Caco-2 (cell line): ENCODE measurements at regions not wholly inside any gene's neighbourhood (a gene's known extent, or its start where the extent isn't known, plus 50 kb on each side); places are given as distances from the start of the nearest gene placed in this dataset.

Experiments
- BruUV-seq: library from RNA; stranded (reverse); fragments of 400-500 nt; replicated peaks from 2 replicates; lab custom pipeline; 2021; lab: Mats Ljungman, UMichigan
- CTCF ChIA-PET: fragments of 300-600 bp; sonication (Branson Sonifier 250); formaldehyde crosslinking; loops from one replicate; lab custom pipeline; 2022; ENCODE audit warnings: antibody characterized with exemption; lab: Charles Lee
- POLR2A ChIA-PET: fragments of 300-600 bp; sonication (Branson Sonifier 250); formaldehyde crosslinking; loops from one replicate; lab custom pipeline; 2022; ENCODE audit warnings: antibody characterized with exemption; lab: Charles Lee
- DNase-seq, 2 experiments: peaks; one replicate each; pipeline versions ENCODE4 v3.0.0 to v3.0.0-alpha.2; 2020 to 2022
- H3K27me3 ChIP-seq: replicated peaks from 2 replicates; pipeline ENCODE4 v1.6.0; 2011; ENCODE audit warnings: low read length; ENCODE audit not compliant: control insufficient read depth, insufficient read depth
- H3K36me3 ChIP-seq: 2 replicates; pipeline ENCODE4 v1.5.1; 2011; ENCODE audit warnings: low read length; ENCODE audit not compliant: control insufficient read depth, insufficient read depth
- H3K4me1 ChIP-seq: fragments of 250-450 bp; sonication (Bioruptor Pico); 2 replicates; pipeline ENCODE4 v1.5.1; 2020; ENCODE audit warnings: mild to moderate bottlenecking
- H3K4me3 ChIP-seq: 2 replicates; pipeline ENCODE4 v1.5.1; 2011; ENCODE audit warnings: low read depth, mild to moderate bottlenecking, control low read depth, low read length
- H3K9me3 ChIP-seq: fragments of 250-450 bp; sonication (Bioruptor Pico); 2 replicates; pipeline ENCODE4 v1.5.1; 2020; ENCODE audit warnings: mild to moderate bottlenecking, moderate library complexity
- H3K27ac Mint-ChIP-seq: one replicate; pipeline ENCODE4 v1.8.0; 2022; ENCODE audit warnings: mixed read lengths; ENCODE audit not compliant: unreplicated experiment
- H3K27me3 Mint-ChIP-seq: one replicate; pipeline ENCODE4 v1.8.0; 2022; ENCODE audit warnings: mixed read lengths; ENCODE audit not compliant: insufficient read depth, unreplicated experiment
- H3K36me3 Mint-ChIP-seq: one replicate; pipeline ENCODE4 v1.8.0; 2022; ENCODE audit warnings: mild to moderate bottlenecking, mixed read lengths; ENCODE audit not compliant: insufficient read depth, unreplicated experiment
- H3K4me1 Mint-ChIP-seq: one replicate; pipeline ENCODE4 v1.8.0; 2022; ENCODE audit warnings: low read depth, mixed read lengths; ENCODE audit not compliant: unreplicated experiment
- H3K4me3 Mint-ChIP-seq: one replicate; pipeline ENCODE4 v1.8.0; 2022; ENCODE audit warnings: mild to moderate bottlenecking, moderate library complexity, mixed read lengths; ENCODE audit not compliant: unreplicated experiment
- H3K9me3 Mint-ChIP-seq: one replicate; pipeline ENCODE4 v1.8.0; 2022; ENCODE audit warnings: mixed read lengths; ENCODE audit not compliant: unreplicated experiment
- CTCF ChIP-seq, 2 experiments: fragments of 200-600 bp in 1 of 2; IDR thresholded peaks; 1 replicate in 1 of 2; 2 replicates in 1 of 2; pipeline versions ENCODE4 v1.5.1 to v1.8.0; 2011 to 2022; ENCODE audit warnings: antibody characterized with exemption in 1 of 2, control low read depth in 1 of 2, inconsistent platforms in 1 of 2, low read depth in 1 of 2, low read length in 1 of 2, mild to moderate bottlenecking in 1 of 2, moderate library complexity in 1 of 2; ENCODE audit not compliant: insufficient read depth in 1 of 2, severe bottlenecking in 1 of 2, unreplicated experiment in 1 of 2
- intact Hi-C: fragments of 100-400 bp; cut with micrococcal nuclease; formaldehyde crosslinking; loops from one replicate; pipeline ENCODE4 v1.10.0; 2022; ENCODE audit not compliant: unreplicated experiment

DNA sequence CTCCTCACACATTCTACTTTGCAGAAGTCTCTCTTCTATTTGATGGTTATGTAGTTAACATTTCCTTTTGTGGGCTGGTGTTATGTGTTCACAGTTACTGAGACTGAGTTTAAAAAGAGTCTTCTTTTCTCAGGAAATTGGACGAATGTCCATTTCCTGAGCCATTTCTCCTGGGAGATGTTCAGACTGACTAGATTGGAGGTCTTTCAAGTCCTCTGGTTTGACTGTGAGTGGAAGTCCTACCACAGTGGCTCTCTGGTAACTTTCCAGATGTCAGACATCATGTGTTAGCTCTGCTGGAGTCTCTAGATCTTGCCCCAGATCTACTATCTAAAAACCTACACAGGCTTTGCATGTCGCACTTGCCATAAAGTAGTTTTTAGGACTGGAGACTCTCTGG lies 116.0 kb downstream of the GALR1 start:
- CTCF ChIA-PET, result no interaction called here
- no peak for DNase-seq
- peaks cover 5% of the 10 kb centered on the region for H3K36me3 Mint-ChIP-seq
- no peaks in the 10 kb centered on the region for H3K36me3 ChIP-seq
- no peaks in the 10 kb centered on the region for H3K4me1 Mint-ChIP-seq
- H3K9me3 ChIP-seq, result no peaks in the 10 kb centered on the region
- intact Hi-C loops, result no loop called here
- H3K27me3 Mint-ChIP-seq, result no peaks in the 10 kb centered on the region
- no peak overlapping the region for H3K4me3 Mint-ChIP-seq
- H3K27ac Mint-ChIP-seq, result no peak overlapping the region
- TF ChIP-seq CTCF (IDR thresholded peaks at IDR 0.05; ENCODE audit: insufficient read depth in 1 of 2, low read depth in 1 of 2, low read length in 1 of 2, severe bottlenecking in 1 of 2, unreplicated experiment in 1 of 2), result no peak
- H3K9me3 Mint-ChIP-seq, result peaks cover 21% of the 10 kb centered on the region
- H3K27me3 ChIP-seq, result no peaks in the 10 kb centered on the region
- no TSS peak for BruUV-seq
- POLR2A ChIA-PET, result no interaction called here
- no peak overlapping the region for H3K4me3 ChIP-seq
- H3K4me1 ChIP-seq, result no peaks in the 10 kb centered on the region

- no TSS peak for BruUV-seq
Observed at GRCh38 chr18:77366067-77366719, 116.5 kb downstream of the GALR1 start.

More at GRCh38 chr18:77366067-77366719, 116.5 kb downstream of the GALR1 start:
- Histone ChIP-seq H3K27me3 (no peaks in the 10 kb centered on the region), H3K36me3 (no peaks in the 10 kb centered on the region), H3K9me3 (no peaks in the 10 kb centered on the region), H3K4me3 (no peak overlapping the region), H3K4me1 (no peaks in the 10 kb centered on the region)
- H3K4me1 Mint-ChIP-seq, result no peaks in the 10 kb centered on the region
- H3K9me3 Mint-ChIP-seq, result peaks cover 21% of the 10 kb centered on the region
- POLR2A ChIA-PET, result no interaction called here
- peaks cover 5% of the 10 kb centered on the region for H3K36me3 Mint-ChIP-seq
- CTCF ChIA-PET, result no interaction called here
- H3K4me3 Mint-ChIP-seq, result no peak overlapping the region
- intact Hi-C loops, result no loop called here
- H3K27me3 Mint-ChIP-seq, result no peaks in the 10 kb centered on the region
- TF ChIP-seq CTCF (IDR thresholded peaks at IDR 0.05; ENCODE audit: insufficient read depth in 1 of 2, low read depth in 1 of 2, low read length in 1 of 2, severe bottlenecking in 1 of 2, unreplicated experiment in 1 of 2), result no peak
- no peak overlapping the region for H3K27ac Mint-ChIP-seq
- no peak for DNase-seq
